Rectal smooth muscle tissue (tissue), 1 donor: ENCODE measurements at regions not wholly inside any gene's neighbourhood (a gene's known extent, or its start where the extent isn't known, plus 50 kb on each side); places are given as distances from the start of the nearest gene placed in this dataset.
"Not testable (repeated sequence)": the region's sequence is repeated elsewhere in the genome, so short reads cannot be mapped to it uniquely, and the experiment has no call there.

Experiments
- H3K27ac ChIP-seq: one replicate; pipeline ENCODE4 v1.7.0; 2013; ENCODE audit warnings: low read depth, low read length, inconsistent platforms
- H3K27me3 ChIP-seq: one replicate; pipeline ENCODE4 v1.7.0; 2013; ENCODE audit warnings: low read length; ENCODE audit not compliant: control insufficient read depth, insufficient read depth
- H3K36me3 ChIP-seq: one replicate; pipeline ENCODE4 v1.7.0; 2013; ENCODE audit warnings: low read length; ENCODE audit not compliant: control insufficient read depth, insufficient read depth
- H3K4me1 ChIP-seq: one replicate; pipeline ENCODE4 v1.7.0; 2013; ENCODE audit warnings: low read length; ENCODE audit not compliant: control insufficient read depth, insufficient read depth
- H3K4me3 ChIP-seq: one replicate; pipeline ENCODE4 v1.7.0; 2013; ENCODE audit warnings: low read length
- H3K9ac ChIP-seq: one replicate; pipeline ENCODE4 v1.7.0; 2013; ENCODE audit warnings: low read length

DNA sequence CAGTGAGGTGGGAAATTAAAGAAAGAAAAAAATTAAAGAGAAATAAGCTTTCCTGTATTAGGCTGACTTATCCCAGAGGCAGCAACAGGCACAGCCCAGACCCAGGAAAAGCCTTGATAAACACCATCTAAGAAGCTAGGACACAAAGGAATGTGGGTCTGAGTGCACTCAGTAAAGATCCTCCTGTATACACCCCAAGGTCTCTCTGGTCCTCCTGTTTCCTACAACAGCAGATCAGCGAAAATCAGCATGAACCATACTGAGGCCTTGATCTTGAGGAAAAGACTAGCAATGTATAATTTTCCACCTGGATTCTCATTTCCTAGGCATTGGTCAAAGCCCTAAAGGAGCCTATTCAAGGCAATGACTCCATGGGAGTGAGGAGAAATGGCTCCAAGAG is 486.3 kb upstream of the CCDC196 start:
- no peak overlapping the region for H3K27ac ChIP-seq
- H3K9ac ChIP-seq = no peak overlapping the region
- H3K36me3 ChIP-seq = no peaks in the 10 kb centered on the region
- H3K4me3 ChIP-seq = no peak overlapping the region
- no peaks in the 10 kb centered on the region for H3K27me3 ChIP-seq
- H3K4me1 ChIP-seq = no peaks in the 10 kb centered on the region

- Histone ChIP-seq H3K4me3 (no peak overlapping the region), H3K9ac (no peak overlapping the region), H3K4me1 (no peaks in the 10 kb centered on the region), H3K27ac (no peak overlapping the region), H3K36me3 (no peaks in the 10 kb centered on the region), H3K27me3 (no peaks in the 10 kb centered on the region)
Observed at GRCh38 chr14:66000766-66001165, 485.4 kb upstream of the CCDC196 start.

DNA sequence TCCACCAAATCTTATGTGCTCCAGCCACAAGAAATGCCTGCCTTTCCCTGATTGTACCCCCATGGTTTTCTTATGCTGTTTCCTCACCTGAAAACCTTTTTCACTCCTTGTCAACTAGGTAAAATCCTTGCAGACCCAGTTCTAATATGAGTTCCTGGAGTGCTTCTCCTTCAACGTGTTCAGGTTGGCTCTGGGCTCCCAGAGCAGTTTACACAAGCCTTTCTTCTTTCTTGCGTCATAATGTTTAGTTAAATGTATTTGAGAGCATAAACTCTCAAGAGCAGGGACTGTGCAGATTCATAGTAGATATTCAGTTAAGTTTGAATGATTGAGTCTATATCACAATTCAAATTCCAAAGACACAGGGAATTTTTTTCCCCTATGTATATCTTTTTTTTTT is 484.8 kb upstream of the CCDC196 start:
- Histone ChIP-seq H3K4me3 (no peak overlapping the region), H3K4me1 (no peaks in the 10 kb centered on the region), H3K27me3 (no peaks in the 10 kb centered on the region), H3K27ac (no peak overlapping the region), H3K9ac (no peak overlapping the region), H3K36me3 (no peaks in the 10 kb centered on the region)

GRCh38 chr14:66003082-66003730 is 483.0 kb upstream of the CCDC196 start:
- Histone ChIP-seq H3K4me3 (no peak overlapping the region), H3K27ac (no peak overlapping the region), H3K27me3 (no peaks in the 10 kb centered on the region), H3K36me3 (no peaks in the 10 kb centered on the region), H3K9ac (no peak overlapping the region), H3K4me1 (no peaks in the 10 kb centered on the region)

DNA sequence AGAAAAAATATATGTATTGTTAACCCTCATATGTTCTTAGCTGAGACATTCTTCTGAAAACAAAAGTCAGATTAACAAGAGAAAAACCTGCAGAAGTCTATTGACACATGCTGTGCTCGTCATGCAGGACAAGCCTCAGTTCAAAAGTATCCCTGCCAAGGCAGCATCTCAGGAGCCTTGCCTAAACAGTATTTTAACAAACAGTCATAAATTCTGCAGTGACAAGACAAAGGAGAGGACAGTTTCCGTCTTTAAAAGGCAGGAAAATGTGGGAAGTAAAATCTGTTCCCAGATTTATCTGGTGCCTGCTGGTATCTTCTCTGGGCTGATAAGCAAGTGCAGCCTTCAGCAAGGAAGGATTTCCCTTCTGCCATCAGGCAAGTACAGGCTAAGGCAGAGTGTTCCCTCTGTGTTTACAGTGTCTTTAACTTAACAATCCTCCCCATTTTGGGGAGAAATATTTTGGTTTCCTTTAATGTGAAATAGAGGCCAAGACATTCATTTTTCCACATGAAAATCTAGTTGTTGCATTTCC is 480.2 kb upstream of the CCDC196 start:
- Histone ChIP-seq H3K4me1 (no peaks in the 10 kb centered on the region), H3K4me3 (no peak overlapping the region), H3K9ac (no peak overlapping the region), H3K36me3 (no peaks in the 10 kb centered on the region), H3K27ac (no peak overlapping the region), H3K27me3 (no peaks in the 10 kb centered on the region)

DNA sequence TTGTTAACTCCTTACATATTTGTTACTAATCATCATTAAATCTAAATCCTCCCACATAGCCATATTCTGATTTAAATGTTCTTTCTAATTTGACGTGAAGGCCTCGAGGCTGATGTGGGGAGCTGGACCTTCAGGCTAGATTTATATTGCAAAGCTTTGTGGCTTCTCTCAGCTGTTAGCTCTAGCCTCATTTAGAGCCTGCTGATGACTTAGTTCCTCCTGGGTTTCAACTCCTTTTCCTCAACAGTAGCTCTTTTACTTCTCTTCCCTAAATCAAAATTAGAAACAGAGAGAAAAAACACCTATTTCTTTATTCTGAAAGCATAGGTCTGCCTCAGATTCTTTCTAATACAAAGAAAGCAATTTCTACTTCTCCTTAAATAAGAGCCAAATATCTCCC is 477.5 kb upstream of the CCDC196 start:
- Histone ChIP-seq H3K4me1 (no peaks in the 10 kb centered on the region), H3K27me3 (no peaks in the 10 kb centered on the region), H3K4me3 (no peak overlapping the region), H3K36me3 (no peaks in the 10 kb centered on the region), H3K27ac (no peak overlapping the region), H3K9ac (no peak overlapping the region)

DNA sequence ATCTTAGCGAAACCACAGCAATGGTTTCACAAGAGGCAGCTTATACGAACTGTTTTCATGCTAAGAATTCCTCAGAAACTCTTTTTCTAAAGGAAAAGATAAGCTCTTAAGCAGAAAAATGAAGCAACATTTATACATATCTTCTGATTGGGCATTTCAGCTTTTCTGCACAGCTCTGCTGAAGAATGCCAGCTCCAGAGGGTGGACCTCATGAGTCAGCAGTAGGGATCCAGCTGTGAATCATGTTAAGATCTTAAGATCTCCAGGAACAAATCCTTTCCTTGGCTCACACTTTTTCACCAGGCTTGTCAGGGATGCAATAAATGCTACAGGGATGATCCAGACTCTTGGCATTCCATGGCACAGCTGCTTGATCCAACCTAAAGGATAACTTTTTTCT is 477.1 kb upstream of the CCDC196 start:
- no peak overlapping the region for H3K27ac ChIP-seq
- no peaks in the 10 kb centered on the region for H3K36me3 ChIP-seq
- no peak overlapping the region for H3K9ac ChIP-seq
- no peaks in the 10 kb centered on the region for H3K4me1 ChIP-seq
- H3K4me3 ChIP-seq = no peak overlapping the region
- H3K27me3 ChIP-seq = no peaks in the 10 kb centered on the region

GRCh38 chr14:66010695-66011094 is 475.5 kb upstream of the CCDC196 start:
- H3K36me3 ChIP-seq = no peaks in the 10 kb centered on the region
- H3K4me1 ChIP-seq = no peaks in the 10 kb centered on the region
- H3K27ac ChIP-seq = no peak overlapping the region
- H3K4me3 ChIP-seq = no peak overlapping the region
- H3K27me3 ChIP-seq = no peaks in the 10 kb centered on the region
- no peak overlapping the region for H3K9ac ChIP-seq

GRCh38 chr14:66011855-66012254 is 474.3 kb upstream of the CCDC196 start:
- Histone ChIP-seq H3K36me3 (no peaks in the 10 kb centered on the region), H3K27ac (no peak overlapping the region), H3K4me1 (no peaks in the 10 kb centered on the region), H3K27me3 (no peaks in the 10 kb centered on the region), H3K9ac (no peak overlapping the region), H3K4me3 (no peak overlapping the region)

GRCh38 chr14:66013607-66014006 is 472.6 kb upstream of the CCDC196 start:
- not testable (repeated sequence) for H3K9ac ChIP-seq, H3K36me3 ChIP-seq, H3K27ac ChIP-seq, H3K4me1 ChIP-seq, H3K27me3 ChIP-seq, H3K4me3 ChIP-seq

- H3K4me3 ChIP-seq = no peak overlapping the region
- H3K9ac ChIP-seq = no peak overlapping the region
- H3K27me3 ChIP-seq = no peaks in the 10 kb centered on the region
- H3K27ac ChIP-seq = no peak overlapping the region
- H3K4me1 ChIP-seq = no peaks in the 10 kb centered on the region
- H3K36me3 ChIP-seq = no peaks in the 10 kb centered on the region
Observed at GRCh38 chr14:66015071-66015780, 470.9 kb upstream of the CCDC196 start.

GRCh38 chr14:66017927-66018326 is 468.2 kb upstream of the CCDC196 start:
- Histone ChIP-seq H3K27me3 (no peaks in the 10 kb centered on the region), H3K36me3 (no peaks in the 10 kb centered on the region), H3K4me1 (no peaks in the 10 kb centered on the region), H3K27ac (no peak overlapping the region), H3K9ac (no peak overlapping the region), H3K4me3 (no peak overlapping the region)

- Histone ChIP-seq H3K9ac (no peak overlapping the region), H3K36me3 (no peaks in the 10 kb centered on the region), H3K4me1 (no peaks in the 10 kb centered on the region), H3K27me3 (no peaks in the 10 kb centered on the region), H3K4me3 (no peak overlapping the region), H3K27ac (no peak overlapping the region)
Observed at GRCh38 chr14:66022526-66022925, 463.6 kb upstream of the CCDC196 start.
